Mesodermal cell (in vitro differentiated cells): ENCODE measurements at regions not wholly inside any gene's neighbourhood (a gene's known extent, or its start where the extent isn't known, plus 50 kb on each side); places are given as distances from the start of the nearest gene placed in this dataset.

Source experiments
- H3K27ac ChIP-seq: 2 replicates; pipeline ENCODE4 v1.7.0; 2013; ENCODE audit warnings: mild to moderate bottlenecking, low read depth, low read length, moderate library complexity; ENCODE audit not compliant: severe bottlenecking
- H3K36me3 ChIP-seq: 2 replicates; pipeline ENCODE4 v1.7.1; 2013; ENCODE audit warnings: mild to moderate bottlenecking, low read length, moderate library complexity; ENCODE audit not compliant: control insufficient read depth, insufficient read depth
- H3K4me1 ChIP-seq: one replicate; pipeline ENCODE4 v1.7.1; 2013; ENCODE audit warnings: mild to moderate bottlenecking, low read length; ENCODE audit not compliant: insufficient read depth, control insufficient read depth, poor library complexity, severe bottlenecking
- H3K4me3 ChIP-seq: 2 replicates; pipeline ENCODE4 v1.7.0; 2013; ENCODE audit warnings: low read length, control low read depth, mild to moderate bottlenecking; ENCODE audit not compliant: insufficient read depth, poor library complexity, severe bottlenecking; ENCODE audit errors: extremely low read depth
- H3K9me3 ChIP-seq: 2 replicates; pipeline ENCODE4 v1.7.1; 2013; ENCODE audit warnings: mild to moderate bottlenecking, low read length, moderate library complexity; ENCODE audit not compliant: control insufficient read depth
- WGBS, 2 experiments: methylation state at CpG; one replicate each; pipeline ENCODE4 v1.1.5; 2013; ENCODE audit warnings: missing lambda C conversion rate in 2 of 2; ENCODE audit not compliant: insufficient coverage in 2 of 2; 5-methylcytosine and 5-hydroxymethylcytosine counted together

- H3K9me3 ChIP-seq = no peaks in the 10 kb centered on the region
- no peaks in the 10 kb centered on the region for H3K4me1 ChIP-seq
- 80 to 100% methylated on average over 1 to 2 of the region's 5 CpGs for WGBS, 2 experiments
- H3K36me3 ChIP-seq = no peaks in the 10 kb centered on the region
- H3K27ac ChIP-seq = no peak overlapping the region
- no peak overlapping the region for H3K4me3 ChIP-seq
Measured at GRCh38 chr13:73273745-73274144, 214.9 kb downstream of the KLF5 start.

DNA sequence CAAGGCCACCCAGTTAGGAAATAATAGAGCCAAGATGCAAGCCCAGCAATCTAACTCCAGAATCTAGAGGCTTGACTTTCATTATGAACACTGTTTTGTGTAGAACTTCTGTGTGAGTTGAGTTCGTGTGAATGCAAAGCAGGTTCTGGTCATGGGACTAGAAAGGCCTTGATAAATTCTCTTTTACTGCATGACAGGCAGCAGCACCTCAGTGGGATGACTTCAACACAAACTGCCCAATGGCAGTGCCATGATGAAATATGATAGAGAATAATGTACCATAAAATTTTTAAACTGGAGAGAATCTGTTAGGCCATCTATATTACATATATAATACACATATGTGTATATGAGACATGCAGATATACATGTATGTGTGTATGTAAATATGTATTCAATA lies 214.5 kb downstream of the KLF5 start:
- H3K36me3 ChIP-seq = no peaks in the 10 kb centered on the region
- no peaks in the 10 kb centered on the region for H3K9me3 ChIP-seq
- H3K4me3 ChIP-seq = no peak overlapping the region
- 82% methylated on average over 1 of the region's 1 CpG; no CpG with 5 or more reads in 1 of the 2 experiments for WGBS, 2 experiments
- H3K4me1 ChIP-seq = no peaks in the 10 kb centered on the region
- H3K27ac ChIP-seq = no peak overlapping the region

DNA sequence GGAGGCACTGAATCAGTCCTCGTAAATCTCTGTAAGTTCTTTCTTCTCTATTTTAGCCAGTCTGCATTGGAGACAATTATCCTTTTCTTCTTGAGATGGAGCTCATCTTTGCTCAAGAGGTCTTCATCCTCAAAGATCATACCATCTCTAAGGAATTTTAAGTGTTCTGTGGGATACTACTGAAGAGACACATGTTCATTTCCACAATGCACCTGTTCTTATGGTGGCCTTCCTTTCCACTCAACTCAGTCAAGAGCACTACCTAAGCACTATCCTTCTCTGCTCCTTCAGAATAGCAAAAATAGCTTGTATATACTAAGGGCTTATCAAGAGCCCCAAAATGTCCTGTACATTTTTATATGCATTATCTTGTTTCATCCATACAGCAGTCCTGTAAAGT lies 214.0 kb downstream of the KLF5 start:
- Histone ChIP-seq H3K4me1 (no peaks in the 10 kb centered on the region), H3K27ac (no peak overlapping the region), H3K36me3 (no peaks in the 10 kb centered on the region), H3K4me3 (no peak overlapping the region), H3K9me3 (no peaks in the 10 kb centered on the region)
- WGBS, 2 experiments = 100% methylated on average over 1 of the region's 1 CpG; no CpG with 5 or more reads in 1 of the 2 experiments

DNA sequence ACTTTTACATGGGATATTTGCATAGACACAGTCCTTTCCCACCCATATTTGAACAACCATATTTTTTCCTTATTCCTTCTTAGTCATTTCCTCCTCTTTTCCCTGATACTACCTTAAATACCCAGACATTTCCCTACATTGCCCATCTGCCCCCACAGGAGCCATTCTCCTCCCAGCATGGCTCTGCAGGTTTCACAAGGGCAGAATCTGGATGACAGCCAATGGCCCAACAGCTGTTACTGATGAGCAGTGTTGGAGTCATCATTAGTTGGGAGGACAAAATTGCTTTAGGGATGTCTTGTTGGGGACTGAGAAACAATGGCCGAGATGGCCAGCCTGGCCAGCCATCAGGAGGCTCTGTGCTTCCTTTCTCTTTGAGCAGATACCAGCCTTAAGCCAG lies 209.5 kb downstream of the KLF5 start:
- Histone ChIP-seq H3K4me3 (no peak overlapping the region), H3K9me3 (no peaks in the 10 kb centered on the region), H3K36me3 (no peaks in the 10 kb centered on the region), H3K4me1 (no peaks in the 10 kb centered on the region), H3K27ac (no peak overlapping the region)
- WGBS, 2 experiments = 88 to 100% methylated on average over 1 of the region's 1 CpG

GRCh38 chr13:73266640-73267180 lies 207.9 kb downstream of the KLF5 start:
- no peak overlapping the region for H3K4me3 ChIP-seq
- H3K9me3 ChIP-seq = no peaks in the 10 kb centered on the region
- no peaks in the 10 kb centered on the region for H3K4me1 ChIP-seq
- H3K27ac ChIP-seq = no peak overlapping the region
- 100% methylated on average over 1 of the region's 3 CpGs; no CpG with 5 or more reads in 1 of the 2 experiments for WGBS, 2 experiments
- H3K36me3 ChIP-seq = no peaks in the 10 kb centered on the region

DNA sequence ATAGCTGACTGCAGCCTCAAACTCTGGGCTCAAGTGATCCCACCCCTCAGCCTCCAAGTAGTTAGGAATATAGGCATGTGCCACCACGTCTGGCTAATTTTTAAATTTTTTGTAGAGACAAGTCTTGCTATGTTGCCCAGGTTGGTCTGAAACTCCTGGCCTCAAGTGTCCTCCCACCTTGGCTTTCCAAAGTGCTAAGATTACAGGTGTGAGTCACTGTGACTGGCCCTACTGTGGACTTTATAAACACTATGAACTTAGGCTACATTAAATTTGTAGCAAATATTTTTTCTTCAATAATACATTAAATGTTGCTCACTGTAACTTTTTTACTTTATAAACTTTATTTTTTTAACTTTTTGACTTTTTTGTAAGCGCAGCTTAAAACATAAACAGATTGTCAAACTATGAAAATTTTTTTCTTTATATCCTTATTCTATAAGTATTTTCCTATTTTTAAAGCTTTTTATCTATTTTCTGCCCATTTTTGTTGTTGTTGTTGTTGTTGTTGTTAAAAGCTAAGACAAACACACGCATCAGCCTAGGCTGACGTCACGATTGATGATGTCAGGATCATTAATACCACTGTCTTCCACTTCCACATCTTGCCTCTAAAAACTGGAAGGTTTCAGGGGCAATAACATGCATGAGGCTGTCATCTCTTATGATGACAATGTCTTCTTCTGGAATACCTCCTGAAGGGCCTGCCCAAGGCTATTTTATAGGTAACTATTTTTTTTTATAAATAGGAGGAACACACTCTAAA lies 204.2 kb downstream of the KLF5 start:
- H3K27ac ChIP-seq = no peak overlapping the region
- 100% methylated on average over 2 of the region's 5 CpGs; no CpG with 5 or more reads in 1 of the 2 experiments for WGBS, 2 experiments
- no peaks in the 10 kb centered on the region for H3K4me1 ChIP-seq
- H3K9me3 ChIP-seq = no peaks in the 10 kb centered on the region
- no peaks in the 10 kb centered on the region for H3K36me3 ChIP-seq
- H3K4me3 ChIP-seq = no peak overlapping the region

GRCh38 chr13:73261739-73262216 lies 203.0 kb downstream of the KLF5 start:
- H3K4me1 ChIP-seq = no peaks in the 10 kb centered on the region
- H3K36me3 ChIP-seq = no peaks in the 10 kb centered on the region
- WGBS, 2 experiments = 70 to 90% methylated on average over 2 of the region's 4 CpGs
- H3K27ac ChIP-seq = no peak overlapping the region
- no peak overlapping the region for H3K4me3 ChIP-seq
- H3K9me3 ChIP-seq = no peaks in the 10 kb centered on the region

DNA sequence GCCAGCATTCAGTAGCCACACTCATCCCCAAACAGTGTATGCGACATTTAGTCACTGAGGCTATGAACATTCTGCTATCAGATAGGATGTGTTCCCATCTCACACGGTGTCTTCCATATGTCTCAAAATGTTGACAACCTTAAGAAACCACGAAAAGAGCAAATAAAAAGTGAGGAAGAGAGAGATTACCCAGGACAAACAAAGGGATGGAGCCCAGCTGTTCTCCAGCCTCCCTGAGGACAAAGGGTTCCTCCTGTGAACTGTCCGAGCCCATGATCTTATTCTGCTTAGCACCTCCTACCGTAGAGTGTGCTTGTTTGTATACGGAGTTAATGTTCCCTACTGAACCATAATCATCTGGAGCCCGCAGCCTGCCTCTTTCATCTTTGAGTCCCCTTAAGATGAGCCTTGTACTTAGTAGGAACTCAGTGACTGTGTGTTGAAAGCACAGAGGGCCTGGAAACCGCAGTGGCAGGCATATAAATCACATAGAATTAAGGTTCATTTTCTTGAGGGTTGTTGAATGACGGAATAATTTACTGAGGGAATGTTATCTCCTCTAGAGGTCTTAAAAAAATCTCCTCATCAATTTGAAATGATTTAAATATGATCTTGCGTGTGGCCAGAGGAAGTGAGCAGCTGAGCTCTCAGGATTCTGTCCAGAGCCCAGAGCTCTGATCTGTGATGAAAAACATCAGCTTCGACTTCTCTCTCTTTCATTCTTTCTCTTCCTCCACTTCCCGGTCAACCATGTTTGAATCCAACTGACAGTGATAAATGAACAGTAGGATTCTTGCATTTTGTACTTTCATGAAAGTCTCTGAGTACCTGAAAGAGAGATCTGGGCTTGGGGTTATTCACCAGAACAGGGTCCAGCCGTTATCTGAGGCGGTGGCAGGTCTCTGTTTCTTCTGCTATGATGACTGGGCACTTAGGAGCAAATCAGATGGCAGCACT lies 200.5 kb downstream of the KLF5 start:
- Histone ChIP-seq H3K27ac (no peak overlapping the region), H3K9me3 (no peaks in the 10 kb centered on the region), H3K4me3 (no peak overlapping the region), H3K4me1 (no peaks in the 10 kb centered on the region), H3K36me3 (no peaks in the 10 kb centered on the region)
- WGBS, 2 experiments = 84 to 89% methylated on average over 5 of the region's 14 CpGs

DNA sequence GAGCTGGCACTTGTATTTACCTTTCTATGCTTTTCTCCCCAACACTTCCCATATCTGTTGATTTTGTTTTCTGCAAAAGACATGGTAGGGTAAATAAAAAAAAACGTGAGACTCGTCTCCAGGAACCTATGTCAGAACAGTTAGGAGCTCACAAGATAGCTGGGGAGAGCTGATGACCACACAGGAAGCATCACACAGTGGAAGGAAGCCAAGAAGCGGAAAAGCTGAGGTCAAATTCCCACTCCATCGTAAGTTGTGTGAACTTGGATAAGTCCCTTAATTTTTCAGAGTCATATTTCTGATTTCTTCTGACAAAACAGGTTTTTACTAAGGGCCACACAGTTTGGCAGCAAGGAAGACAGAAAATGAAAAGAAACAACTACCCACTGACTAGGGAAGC lies 199.6 kb downstream of the KLF5 start:
- WGBS, 2 experiments = 78 to 86% methylated on average over 4 of the region's 4 CpGs
- H3K4me3 ChIP-seq = no peak overlapping the region
- no peaks in the 10 kb centered on the region for H3K36me3 ChIP-seq

GRCh38 chr13:73254827-73255226 lies 196.0 kb downstream of the KLF5 start:
- Histone ChIP-seq H3K4me1 (peaks cover 4% of the 10 kb centered on the region), H3K9me3 (no peaks in the 10 kb centered on the region), H3K27ac (no peak overlapping the region), H3K4me3 (no peak overlapping the region), H3K36me3 (no peaks in the 10 kb centered on the region)
- 89 to 93% methylated on average over 2 of the region's 2 CpGs for WGBS, 2 experiments

More for the DNA sequence above, 199.6 kb downstream of the KLF5 start:
- no peaks in the 10 kb centered on the region for H3K9me3 ChIP-seq
- no peaks in the 10 kb centered on the region for H3K4me1 ChIP-seq
- no peak overlapping the region for H3K27ac ChIP-seq
